Ovary (tissue), 3 donors: ENCODE measurements at regions not wholly inside any gene's neighbourhood (a gene's known extent, or its start where the extent isn't known, plus 50 kb on each side); places are given as distances from the start of the nearest gene placed in this dataset.

Experiments
- EP300 ChIP-seq: sonication (generic); formaldehyde crosslinking; IDR thresholded peaks from one replicate; pipeline ENCODE4 v1.6.1; 2017; ENCODE audit warnings: antibody characterized with exemption
- POLR2A ChIP-seq: fragments of 450-650 bp; IDR thresholded peaks from one replicate; pipeline ENCODE4 v1.6.1; 2017; ENCODE audit warnings: antibody characterized with exemption, mild to moderate bottlenecking, moderate library complexity
- TF ChIP-seq, protein P1 (sequence below), 3 donors: fragments of 450-650 bp in 2 of 3; fragments of 200-600 bp in 1 of 3; IDR thresholded peaks; one replicate each; pipeline versions ENCODE4 v1.5.1 to v1.8.0; 2016 to 2022; ENCODE audit warnings: antibody characterized with exemption in 3 of 3, mild to moderate bottlenecking in 1 of 3
- donor health status: DM: no; HTN: no; CAD: no.

DNA sequence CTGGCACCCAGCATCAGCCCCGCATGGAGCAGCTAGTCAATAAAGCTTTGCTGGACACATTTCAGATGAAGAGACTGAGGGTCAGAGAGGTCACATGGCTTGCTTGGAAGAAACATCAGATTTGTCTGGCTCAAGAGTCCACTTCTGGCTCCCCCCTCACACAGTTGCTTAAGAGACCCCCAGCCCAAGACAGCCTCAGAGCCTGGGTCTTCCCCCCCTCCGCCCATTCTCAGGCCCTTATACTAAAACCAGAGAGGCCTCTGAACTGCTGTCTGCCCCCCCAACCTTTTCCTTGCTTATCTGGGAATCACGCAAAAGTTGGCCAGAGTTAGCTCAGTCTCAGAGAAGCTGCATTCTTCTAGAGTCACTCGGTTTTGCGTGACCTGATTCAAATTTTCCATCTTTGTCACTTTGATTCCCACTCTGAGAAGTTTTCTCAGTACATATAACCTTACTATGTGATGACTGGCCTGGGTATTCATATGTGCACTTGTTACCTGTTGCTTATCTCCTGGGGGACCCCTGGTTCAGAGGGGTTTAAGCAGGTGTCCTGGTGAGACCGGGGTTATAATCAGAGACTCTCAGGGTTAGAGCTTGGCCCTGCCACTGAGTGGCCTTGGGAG lies 145.4 kb upstream of the IER5L start:
- TF ChIP-seq, protein P1, sequence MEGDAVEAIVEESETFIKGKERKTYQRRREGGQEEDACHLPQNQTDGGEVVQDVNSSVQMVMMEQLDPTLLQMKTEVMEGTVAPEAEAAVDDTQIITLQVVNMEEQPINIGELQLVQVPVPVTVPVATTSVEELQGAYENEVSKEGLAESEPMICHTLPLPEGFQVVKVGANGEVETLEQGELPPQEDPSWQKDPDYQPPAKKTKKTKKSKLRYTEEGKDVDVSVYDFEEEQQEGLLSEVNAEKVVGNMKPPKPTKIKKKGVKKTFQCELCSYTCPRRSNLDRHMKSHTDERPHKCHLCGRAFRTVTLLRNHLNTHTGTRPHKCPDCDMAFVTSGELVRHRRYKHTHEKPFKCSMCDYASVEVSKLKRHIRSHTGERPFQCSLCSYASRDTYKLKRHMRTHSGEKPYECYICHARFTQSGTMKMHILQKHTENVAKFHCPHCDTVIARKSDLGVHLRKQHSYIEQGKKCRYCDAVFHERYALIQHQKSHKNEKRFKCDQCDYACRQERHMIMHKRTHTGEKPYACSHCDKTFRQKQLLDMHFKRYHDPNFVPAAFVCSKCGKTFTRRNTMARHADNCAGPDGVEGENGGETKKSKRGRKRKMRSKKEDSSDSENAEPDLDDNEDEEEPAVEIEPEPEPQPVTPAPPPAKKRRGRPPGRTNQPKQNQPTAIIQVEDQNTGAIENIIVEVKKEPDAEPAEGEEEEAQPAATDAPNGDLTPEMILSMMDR (IDR thresholded peaks at IDR 0.05) = no peak
- TF ChIP-seq POLR2A = no peak
- TF ChIP-seq EP300 = no peak
